AG10803 (cell line): ENCODE measurements at regions not wholly inside any gene's neighbourhood (a gene's known extent, or its start where the extent isn't known, plus 50 kb on each side); places are given as distances from the start of the nearest gene placed in this dataset.

ENCODE experiments used
- DNase-seq: peaks from one replicate; pipeline ENCODE4 v3.0.0; 2010; ENCODE audit warnings: low read depth
- H3K4me3 ChIP-seq: 2 replicates; pipeline ENCODE4 v1.5.1; 2011; ENCODE audit warnings: mild to moderate bottlenecking, low read length, control low read depth
- CTCF ChIP-seq: conservative IDR thresholded peaks from 2 replicates; pipeline ENCODE4 v1.5.1; 2011; ENCODE audit warnings: mild to moderate bottlenecking, low read length, control low read depth, inconsistent platforms

- no peak overlapping the region for H3K4me3 ChIP-seq
- no peak for DNase-seq
- no peak for TF ChIP-seq CTCF
Observed at GRCh38 chr15:69657626-69658025, 205.0 kb downstream of the RPLP1 start.

GRCh38 chr15:69658411-69658945 lies 205.9 kb downstream of the RPLP1 start:
- no peak overlapping the region for H3K4me3 ChIP-seq
- no peak for DNase-seq
- TF ChIP-seq CTCF = no peak

- H3K4me3 ChIP-seq = no peak overlapping the region
- no peak for TF ChIP-seq CTCF
- DNase-seq = no peak
Observed at GRCh38 chr15:69659454-69660050, 206.9 kb downstream of the RPLP1 start.

- no peak for TF ChIP-seq CTCF
- no peak for DNase-seq
- no peak overlapping the region for H3K4me3 ChIP-seq
Observed at GRCh38 chr15:69660114-69660513, 207.5 kb downstream of the RPLP1 start.

- no peak for TF ChIP-seq CTCF
- no peak for DNase-seq
- no peak overlapping the region for H3K4me3 ChIP-seq
Observed at GRCh38 chr15:69660658-69661405, 208.2 kb downstream of the RPLP1 start.

GRCh38 chr15:69661446-69661845 lies 208.8 kb downstream of the RPLP1 start:
- no peak overlapping the region for H3K4me3 ChIP-seq
- no peak for DNase-seq
- no peak for TF ChIP-seq CTCF
